ENCODE measurements at regions not wholly inside any gene's neighbourhood (a gene's known extent, or its start where the extent isn't known, plus 50 kb on each side); places are given as distances from the start of the nearest gene placed in this dataset.

GRCh38 chr13:21757763-21758162 is 86.9 kb downstream of the FGF9 start:
- Histone ChIP-seq H3K27ac (ENCODE audit: low read depth, low read length) (no peak overlapping the region), H3K4me3 (ENCODE audit: low read length) (no peak overlapping the region), H3K27me3 (ENCODE audit: insufficient read depth, low read length) (no peaks in the 10 kb centered on the region), H3K9me3 (ENCODE audit: insufficient read depth, low read depth, low read length) (no peaks in the 10 kb centered on the region), H3K9ac (ENCODE audit: low read depth, low read length) (no peak overlapping the region), H3K36me3 (ENCODE audit: insufficient read depth, low read length) (no peaks in the 10 kb centered on the region), H3K4me1 (ENCODE audit: insufficient read depth, low read length) (peaks cover 30% of the 10 kb centered on the region)
- 100% methylated on average over 1 of the region's 2 CpGs for WGBS

GRCh38 chr13:21758441-21758840 is 87.6 kb downstream of the FGF9 start:
- WGBS = 93% methylated on average over 5 of the region's 5 CpGs
- H3K9ac ChIP-seq (ENCODE audit: low read depth, low read length) = no peak overlapping the region
- peaks cover 30% of the 10 kb centered on the region for H3K4me1 ChIP-seq (ENCODE audit: insufficient read depth, low read length)
- no peaks in the 10 kb centered on the region for H3K27me3 ChIP-seq (ENCODE audit: insufficient read depth, low read length)
- no peak overlapping the region for H3K27ac ChIP-seq (ENCODE audit: low read depth, low read length)
- H3K4me3 ChIP-seq (ENCODE audit: low read length) = no peak overlapping the region
- H3K36me3 ChIP-seq (ENCODE audit: insufficient read depth, low read length) = no peaks in the 10 kb centered on the region
- H3K9me3 ChIP-seq (ENCODE audit: insufficient read depth, low read depth, low read length) = no peaks in the 10 kb centered on the region

- Histone ChIP-seq H3K4me1 (ENCODE audit: insufficient read depth, low read length) (peaks cover 30% of the 10 kb centered on the region), H3K27me3 (ENCODE audit: insufficient read depth, low read length) (no peaks in the 10 kb centered on the region), H3K27ac (ENCODE audit: low read depth, low read length) (no peak overlapping the region), H3K4me3 (ENCODE audit: low read length) (no peak overlapping the region), H3K9ac (ENCODE audit: low read depth, low read length) (no peak overlapping the region), H3K9me3 (ENCODE audit: insufficient read depth, low read depth, low read length) (no peaks in the 10 kb centered on the region), H3K36me3 (ENCODE audit: insufficient read depth, low read length) (no peaks in the 10 kb centered on the region)
- WGBS = 87% methylated on average over 5 of the region's 5 CpGs
Measured at GRCh38 chr13:21759463-21759862, 88.6 kb downstream of the FGF9 start.

GRCh38 chr13:21759911-21760310 is 89.0 kb downstream of the FGF9 start:
- WGBS = 81% methylated on average over 6 of the region's 6 CpGs
- H3K4me1 ChIP-seq (ENCODE audit: insufficient read depth, low read length) = peaks cover 27% of the 10 kb centered on the region
- no peaks in the 10 kb centered on the region for H3K27me3 ChIP-seq (ENCODE audit: insufficient read depth, low read length)
- no peaks in the 10 kb centered on the region for H3K36me3 ChIP-seq (ENCODE audit: insufficient read depth, low read length)
- H3K9ac ChIP-seq (ENCODE audit: low read depth, low read length) = no peak overlapping the region
- H3K27ac ChIP-seq (ENCODE audit: low read depth, low read length) = no peak overlapping the region
- no peaks in the 10 kb centered on the region for H3K9me3 ChIP-seq (ENCODE audit: insufficient read depth, low read depth, low read length)
- no peak overlapping the region for H3K4me3 ChIP-seq (ENCODE audit: low read length)

GRCh38 chr13:21761770-21762169 is 90.9 kb downstream of the FGF9 start:
- 94% methylated on average over 4 of the region's 5 CpGs for WGBS
- no peaks in the 10 kb centered on the region for H3K27me3 ChIP-seq (ENCODE audit: insufficient read depth, low read length)
- H3K4me1 ChIP-seq (ENCODE audit: insufficient read depth, low read length) = peaks cover 9% of the 10 kb centered on the region; the same call in 1 of the 2 replicates
- no peak overlapping the region for H3K4me3 ChIP-seq (ENCODE audit: low read length)
- H3K27ac ChIP-seq (ENCODE audit: low read depth, low read length) = no peak overlapping the region
- no peaks in the 10 kb centered on the region for H3K36me3 ChIP-seq (ENCODE audit: insufficient read depth, low read length)
- no peak overlapping the region for H3K9ac ChIP-seq (ENCODE audit: low read depth, low read length)
- no peaks in the 10 kb centered on the region for H3K9me3 ChIP-seq (ENCODE audit: insufficient read depth, low read depth, low read length)

- Histone ChIP-seq H3K27me3 (ENCODE audit: insufficient read depth, low read length) (no peaks in the 10 kb centered on the region), H3K4me1 (ENCODE audit: insufficient read depth, low read length) (peaks cover 8% of the 10 kb centered on the region; the same call in 1 of the 2 replicates), H3K9me3 (ENCODE audit: insufficient read depth, low read depth, low read length) (no peaks in the 10 kb centered on the region), H3K36me3 (ENCODE audit: insufficient read depth, low read length) (no peaks in the 10 kb centered on the region), H3K27ac (ENCODE audit: low read depth, low read length) (no peak overlapping the region), H3K4me3 (ENCODE audit: low read length) (no peak overlapping the region), H3K9ac (ENCODE audit: low read depth, low read length) (no peak overlapping the region)
- WGBS = 97% methylated on average over 8 of the region's 8 CpGs
Measured at GRCh38 chr13:21762512-21762911, 91.6 kb downstream of the FGF9 start.

GRCh38 chr13:21767032-21767431 is 96.2 kb downstream of the FGF9 start:
- Histone ChIP-seq H3K4me3 (ENCODE audit: low read length) (no peak overlapping the region), H3K9me3 (ENCODE audit: insufficient read depth, low read depth, low read length) (0 out of 2 replicates have a peak, but pooled peaks cover 9% of the 10 kb centered on the region), H3K27ac (ENCODE audit: low read depth, low read length) (no peak overlapping the region), H3K36me3 (ENCODE audit: insufficient read depth, low read length) (no peaks in the 10 kb centered on the region), H3K9ac (ENCODE audit: low read depth, low read length) (no peak overlapping the region), H3K27me3 (ENCODE audit: insufficient read depth, low read length) (no peaks in the 10 kb centered on the region), H3K4me1 (ENCODE audit: insufficient read depth, low read length) (no peaks in the 10 kb centered on the region; the same call in 1 of the 2 replicates)
- WGBS = 88% methylated on average over 8 of the region's 8 CpGs

- Histone ChIP-seq H3K27ac (ENCODE audit: low read depth, low read length) (no peak overlapping the region), H3K27me3 (ENCODE audit: insufficient read depth, low read length) (no peaks in the 10 kb centered on the region)
- 79% methylated on average over 1 of the region's 1 CpG for WGBS
Measured at GRCh38 chr13:21771075-21771474, 100.2 kb downstream of the FGF9 start.

GRCh38 chr13:21777166-21777565 is 106.3 kb downstream of the FGF9 start:
- 86% methylated on average over 1 of the region's 1 CpG for WGBS

More at GRCh38 chr13:21771075-21771474, 100.2 kb downstream of the FGF9 start:
- H3K4me3 ChIP-seq (ENCODE audit: low read length) = no peak overlapping the region
- H3K9ac ChIP-seq (ENCODE audit: low read depth, low read length) = no peak overlapping the region
- H3K9me3 ChIP-seq (ENCODE audit: insufficient read depth, low read depth, low read length) = 0 out of 2 replicates have a peak, but pooled peaks cover 9% of the 10 kb centered on the region
- H3K36me3 ChIP-seq (ENCODE audit: insufficient read depth, low read length) = no peaks in the 10 kb centered on the region
- no peaks in the 10 kb centered on the region for H3K4me1 ChIP-seq (ENCODE audit: insufficient read depth, low read length)

GRCh38 chr13:21777813-21778212 is 106.9 kb downstream of the FGF9 start:
- H3K4me1 ChIP-seq (ENCODE audit: insufficient read depth, low read length) = no peaks in the 10 kb centered on the region
- H3K36me3 ChIP-seq (ENCODE audit: insufficient read depth, low read length) = no peaks in the 10 kb centered on the region
- H3K4me3 ChIP-seq (ENCODE audit: low read length) = no peak overlapping the region
- WGBS = 86% methylated on average over 1 of the region's 3 CpGs
- no peak overlapping the region for H3K27ac ChIP-seq (ENCODE audit: low read depth, low read length)
- H3K9ac ChIP-seq (ENCODE audit: low read depth, low read length) = no peak overlapping the region
- 0 out of 2 replicates have a peak, but pooled peaks cover 3% of the 10 kb centered on the region for H3K9me3 ChIP-seq (ENCODE audit: insufficient read depth, low read depth, low read length)
- H3K27me3 ChIP-seq (ENCODE audit: insufficient read depth, low read length) = no peaks in the 10 kb centered on the region

More at GRCh38 chr13:21777166-21777565, 106.3 kb downstream of the FGF9 start:
- H3K9me3 ChIP-seq (ENCODE audit: insufficient read depth, low read depth, low read length) = 0 out of 2 replicates have a peak, but pooled peaks cover 3% of the 10 kb centered on the region
- H3K4me3 ChIP-seq (ENCODE audit: low read length) = no peak overlapping the region
- H3K36me3 ChIP-seq (ENCODE audit: insufficient read depth, low read length) = no peaks in the 10 kb centered on the region
- no peak overlapping the region for H3K9ac ChIP-seq (ENCODE audit: low read depth, low read length)
- H3K27me3 ChIP-seq (ENCODE audit: insufficient read depth, low read length) = no peaks in the 10 kb centered on the region
- H3K4me1 ChIP-seq (ENCODE audit: insufficient read depth, low read length) = no peaks in the 10 kb centered on the region
- no peak overlapping the region for H3K27ac ChIP-seq (ENCODE audit: low read depth, low read length)

GRCh38 chr13:21782736-21783135 is 111.9 kb downstream of the FGF9 start:
- Histone ChIP-seq H3K9ac (ENCODE audit: low read depth, low read length) (no peak overlapping the region), H3K27me3 (ENCODE audit: insufficient read depth, low read length) (no peaks in the 10 kb centered on the region), H3K4me3 (ENCODE audit: low read length) (no peak overlapping the region), H3K4me1 (ENCODE audit: insufficient read depth, low read length) (no peaks in the 10 kb centered on the region), H3K9me3 (ENCODE audit: insufficient read depth, low read depth, low read length) (0 out of 2 replicates have a peak, but pooled peaks cover 3% of the 10 kb centered on the region), H3K27ac (ENCODE audit: low read depth, low read length) (no peak overlapping the region), H3K36me3 (ENCODE audit: insufficient read depth, low read length) (no peaks in the 10 kb centered on the region)
- 95% methylated on average over 2 of the region's 2 CpGs for WGBS

- no peaks in the 10 kb centered on the region for H3K36me3 ChIP-seq (ENCODE audit: insufficient read depth, low read length)
- H3K27me3 ChIP-seq (ENCODE audit: insufficient read depth, low read length) = no peaks in the 10 kb centered on the region
- H3K4me1 ChIP-seq (ENCODE audit: insufficient read depth, low read length) = no peaks in the 10 kb centered on the region
- no peak overlapping the region for H3K9ac ChIP-seq (ENCODE audit: low read depth, low read length)
- no peak overlapping the region for H3K4me3 ChIP-seq (ENCODE audit: low read length)
- no peak overlapping the region for H3K27ac ChIP-seq (ENCODE audit: low read depth, low read length)
- WGBS = no CpG with 5 or more reads among the region's 2 CpGs
- no peaks in the 10 kb centered on the region for H3K9me3 ChIP-seq (ENCODE audit: insufficient read depth, low read depth, low read length)
Measured at GRCh38 chr13:21785990-21786389, 115.1 kb downstream of the FGF9 start.
